ENCODE measurements at regions not wholly inside any gene's neighbourhood (a gene's known extent, or its start where the extent isn't known, plus 50 kb on each side); places are given as distances from the start of the nearest gene placed in this dataset.
"Not testable (repeated sequence)": the region's sequence is repeated elsewhere in the genome, so short reads cannot be mapped to it uniquely, and the experiment has no call there.

GRCh38 chr10:3382092-3382491 is 209.5 kb upstream of the PITRM1 start:
- Mint-ChIP-seq H3K36me3 (ENCODE audit: insufficient read depth) (no peaks in the 10 kb centered on the region), H3K27me3 (peaks cover 3% of the 10 kb centered on the region), H3K4me1 (ENCODE audit: low read depth) (no peaks in the 10 kb centered on the region), H3K9me3 (ENCODE audit: low read depth) (peaks cover 15% of the 10 kb centered on the region), H3K4me3 (ENCODE audit: low read depth) (no peak overlapping the region), H3K27ac (no peak overlapping the region)
- TF ChIP-seq CTCF (IDR thresholded peaks at IDR 0.05; ENCODE audit: unreplicated experiment), result no peak
- no peak for DNase-seq (ENCODE audit: low spot score, unreplicated experiment)

- no peak for TF ChIP-seq CTCF (IDR thresholded peaks at IDR 0.05; ENCODE audit: unreplicated experiment)
- no peak for DNase-seq (ENCODE audit: low spot score, unreplicated experiment)
- H3K27ac Mint-ChIP-seq, result no peak overlapping the region
- peaks cover 7% of the 10 kb centered on the region for H3K27me3 Mint-ChIP-seq
- no peak overlapping the region for H3K4me3 Mint-ChIP-seq (ENCODE audit: low read depth)
- H3K9me3 Mint-ChIP-seq (ENCODE audit: low read depth), result peaks cover 15% of the 10 kb centered on the region
- no peaks in the 10 kb centered on the region for H3K4me1 Mint-ChIP-seq (ENCODE audit: low read depth)
- no peaks in the 10 kb centered on the region for H3K36me3 Mint-ChIP-seq (ENCODE audit: insufficient read depth)
These were observed 207.9 kb upstream of the PITRM1 start for GRCh38 chr10:3380406-3381050.

- no peak for DNase-seq (ENCODE audit: low spot score, unreplicated experiment)
- peaks cover 5% of the 10 kb centered on the region for H3K27me3 Mint-ChIP-seq
- H3K4me3 Mint-ChIP-seq (ENCODE audit: low read depth), result no peak overlapping the region
- no peak for TF ChIP-seq CTCF (IDR thresholded peaks at IDR 0.05; ENCODE audit: unreplicated experiment)
- no peak overlapping the region for H3K27ac Mint-ChIP-seq
- H3K4me1 Mint-ChIP-seq (ENCODE audit: low read depth), result no peaks in the 10 kb centered on the region
- no peaks in the 10 kb centered on the region for H3K9me3 Mint-ChIP-seq (ENCODE audit: low read depth)
- H3K36me3 Mint-ChIP-seq (ENCODE audit: insufficient read depth), result no peaks in the 10 kb centered on the region
These were observed 204.0 kb upstream of the PITRM1 start for GRCh38 chr10:3376631-3377030.

GRCh38 chr10:3375505-3375904 is 202.9 kb upstream of the PITRM1 start:
- TF ChIP-seq CTCF (IDR thresholded peaks at IDR 0.05; ENCODE audit: unreplicated experiment), result no peak
- DNase-seq (ENCODE audit: low spot score, unreplicated experiment), result no peak
- H3K4me1 Mint-ChIP-seq (ENCODE audit: low read depth), result no peaks in the 10 kb centered on the region
- no peaks in the 10 kb centered on the region for H3K36me3 Mint-ChIP-seq (ENCODE audit: insufficient read depth)
- H3K9me3 Mint-ChIP-seq (ENCODE audit: low read depth), result no peaks in the 10 kb centered on the region
- no peak overlapping the region for H3K4me3 Mint-ChIP-seq (ENCODE audit: low read depth)
- peaks cover 5% of the 10 kb centered on the region for H3K27me3 Mint-ChIP-seq
- H3K27ac Mint-ChIP-seq, result no peak overlapping the region

- DNase-seq (ENCODE audit: low spot score, unreplicated experiment), result no peak
- Mint-ChIP-seq H3K4me3 (ENCODE audit: low read depth) (no peak overlapping the region), H3K36me3 (ENCODE audit: insufficient read depth) (no peaks in the 10 kb centered on the region), H3K27ac (no peak overlapping the region), H3K9me3 (ENCODE audit: low read depth) (no peaks in the 10 kb centered on the region), H3K4me1 (ENCODE audit: low read depth) (no peaks in the 10 kb centered on the region), H3K27me3 (peaks cover 5% of the 10 kb centered on the region)
- TF ChIP-seq CTCF (IDR thresholded peaks at IDR 0.05; ENCODE audit: unreplicated experiment), result no peak
These were observed 202.3 kb upstream of the PITRM1 start for GRCh38 chr10:3374914-3375313.

- not testable (repeated sequence) for H3K36me3 Mint-ChIP-seq (ENCODE audit: insufficient read depth); H3K27me3 Mint-ChIP-seq; H3K4me1 Mint-ChIP-seq (ENCODE audit: low read depth); DNase-seq (ENCODE audit: low spot score, unreplicated experiment); H3K4me3 Mint-ChIP-seq (ENCODE audit: low read depth); H3K27ac Mint-ChIP-seq; H3K9me3 Mint-ChIP-seq (ENCODE audit: low read depth)
These were observed 200.9 kb upstream of the PITRM1 start for GRCh38 chr10:3373374-3374027.
